ENCODE measurements at regions not wholly inside any gene's neighbourhood (a gene's known extent, or its start where the extent isn't known, plus 50 kb on each side); places are given as distances from the start of the nearest gene placed in this dataset.

GRCh38 chr14:49972131-49972671 lies 79.3 kb downstream of the ARF6 start:
- H3K27ac ChIP-seq (ENCODE audit: low read depth), result no peak overlapping the region
- ATAC-seq (no peak), DNase-seq (ENCODE audit: low spot score) (no peak)
- H4K20me1 ChIP-seq (replicated peaks; ENCODE audit: insufficient read depth), result no peaks in the 10 kb centered on the region
- H3K4me1 ChIP-seq (ENCODE audit: insufficient read depth), result peaks cover 6% of the 10 kb centered on the region; the same call in 1 of the 2 replicates
- Mint-ChIP-seq H3K9me3 (no peaks in the 10 kb centered on the region), H3K4me1 (peaks cover 15% of the 10 kb centered on the region), H3K4me3 (no peak overlapping the region), H3K36me3 (ENCODE audit: low read depth) (no peaks in the 10 kb centered on the region), H3K27me3 (ENCODE audit: insufficient read depth, low read depth, poor library complexity) (no peaks in the 10 kb centered on the region), H3K27ac (no peak overlapping the region)
- H3K79me2 ChIP-seq (replicated peaks; ENCODE audit: insufficient read depth), result no peaks in the 10 kb centered on the region
- no peaks in the 10 kb centered on the region for H3K36me3 ChIP-seq (ENCODE audit: insufficient read depth)
- H3F3A ChIP-seq (replicated peaks; ENCODE audit: low read depth), result no peaks in the 10 kb centered on the region
- no peak overlapping the region for H3K4me3 ChIP-seq
- TF ChIP-seq CTCF (conservative IDR thresholded peaks at IDR 0.05; ENCODE audit: low read depth in 2 of 2) (no peak), NANOG (IDR thresholded peaks at IDR 0.05; ENCODE audit: borderline replicate concordance) (no peak), ETS1 (IDR thresholded peaks at IDR 0.05) (no peak)
- H3K4me2 ChIP-seq, result no peak overlapping the region
- H2AFZ ChIP-seq, result peak overlapping the region; percentile 77; the same call in 1 of the 2 replicates
- H3K9me2 ChIP-seq (ENCODE audit: insufficient read depth), result no peaks in the 10 kb centered on the region
- H3K27me3 ChIP-seq (ENCODE audit: insufficient read depth), result no peaks in the 10 kb centered on the region

GRCh38 chr14:49972823-49973222 lies 79.9 kb downstream of the ARF6 start:
- Histone ChIP-seq H3K4me2 (no peak overlapping the region), H4K20me1 (replicated peaks; ENCODE audit: insufficient read depth) (no peaks in the 10 kb centered on the region), H3K27ac (ENCODE audit: low read depth) (no peak overlapping the region), H3F3A (replicated peaks; ENCODE audit: low read depth) (no peaks in the 10 kb centered on the region), H3K79me2 (replicated peaks; ENCODE audit: insufficient read depth) (no peaks in the 10 kb centered on the region), H3K4me3 (no peak overlapping the region), H3K36me3 (ENCODE audit: insufficient read depth) (no peaks in the 10 kb centered on the region), H3K4me1 (ENCODE audit: insufficient read depth) (peaks cover 6% of the 10 kb centered on the region; the same call in 1 of the 2 replicates), H3K27me3 (ENCODE audit: insufficient read depth) (no peaks in the 10 kb centered on the region), H3K9me2 (ENCODE audit: insufficient read depth) (no peaks in the 10 kb centered on the region), H2AFZ (peak overlapping the region; percentile 77; the same call in 1 of the 2 replicates)
- Mint-ChIP-seq H3K4me1 (peaks cover 14% of the 10 kb centered on the region), H3K27me3 (ENCODE audit: insufficient read depth, low read depth, poor library complexity) (no peaks in the 10 kb centered on the region), H3K27ac (no peak overlapping the region), H3K36me3 (ENCODE audit: low read depth) (no peaks in the 10 kb centered on the region), H3K4me3 (no peak overlapping the region), H3K9me3 (no peaks in the 10 kb centered on the region)
- DNase-seq (ENCODE audit: low spot score), result no peak
- ATAC-seq, result no peak
- TF ChIP-seq CREB1 (CRISPR knock-in tag; IDR thresholded peaks at IDR 0.05; ENCODE audit: low read depth), result no peak
- no peak for TF ChIP-seq ETS1 (IDR thresholded peaks at IDR 0.05)
- no peak for TF ChIP-seq REST (IDR thresholded peaks at IDR 0.05; ENCODE audit: unreplicated experiment)
- no peak for TF ChIP-seq POLR2AphosphoS5 (IDR thresholded peaks at IDR 0.05; ENCODE audit: low read depth)
- no peak for TF ChIP-seq ZNF114 (CRISPR knock-in tag; IDR thresholded peaks at IDR 0.05)
- no peak for TF ChIP-seq CTCF (conservative IDR thresholded peaks at IDR 0.05; ENCODE audit: low read depth in 2 of 2)
- TF ChIP-seq EZH2phosphoT487 (IDR thresholded peaks at IDR 0.05; ENCODE audit: unreplicated experiment), result no peak

All from GM23338 (cell line).